ENCODE measurements at regions not wholly inside any gene's neighbourhood (a gene's known extent, or its start where the extent isn't known, plus 50 kb on each side); places are given as distances from the start of the nearest gene placed in this dataset.
"Not testable (repeated sequence)": the region's sequence is repeated elsewhere in the genome, so short reads cannot be mapped to it uniquely, and the experiment has no call there.

DNA sequence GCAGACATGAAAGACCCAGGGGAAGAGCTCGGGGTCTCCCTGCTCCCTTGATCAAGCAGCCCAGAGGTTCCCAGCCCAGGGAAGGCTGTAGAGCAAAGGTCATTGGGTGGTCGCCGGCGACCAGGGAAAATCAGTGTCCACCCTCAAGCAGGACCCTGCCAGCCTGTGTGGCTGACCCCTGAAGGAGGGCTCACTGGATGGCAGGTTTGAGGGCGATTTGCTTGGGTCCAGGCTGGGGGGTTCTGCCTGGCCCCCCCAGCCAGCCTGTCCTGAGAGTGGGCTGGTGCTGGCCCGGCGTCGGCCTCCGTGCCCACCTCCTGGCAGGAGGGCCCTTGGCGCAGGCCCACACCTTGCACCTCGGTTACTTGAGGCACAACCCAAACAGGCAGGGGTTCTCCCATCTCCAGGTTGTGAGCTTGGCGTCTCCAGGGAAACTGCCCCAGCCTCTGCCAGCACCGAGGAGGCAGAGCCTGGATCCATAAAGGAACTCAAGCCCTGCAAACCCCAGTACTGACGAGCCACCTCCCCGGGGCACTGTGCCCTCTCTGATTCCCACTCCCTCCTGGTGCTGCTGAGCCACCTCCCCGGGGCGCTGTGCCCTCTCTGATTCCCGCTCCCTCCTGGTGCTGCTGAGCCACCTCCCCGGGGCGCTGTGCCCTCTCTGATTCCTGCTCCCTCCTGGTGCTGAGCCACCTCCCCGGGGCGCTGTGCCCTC is 329.0 kb upstream of the SFSWAP start:
- no peak for DNase-seq

DNA sequence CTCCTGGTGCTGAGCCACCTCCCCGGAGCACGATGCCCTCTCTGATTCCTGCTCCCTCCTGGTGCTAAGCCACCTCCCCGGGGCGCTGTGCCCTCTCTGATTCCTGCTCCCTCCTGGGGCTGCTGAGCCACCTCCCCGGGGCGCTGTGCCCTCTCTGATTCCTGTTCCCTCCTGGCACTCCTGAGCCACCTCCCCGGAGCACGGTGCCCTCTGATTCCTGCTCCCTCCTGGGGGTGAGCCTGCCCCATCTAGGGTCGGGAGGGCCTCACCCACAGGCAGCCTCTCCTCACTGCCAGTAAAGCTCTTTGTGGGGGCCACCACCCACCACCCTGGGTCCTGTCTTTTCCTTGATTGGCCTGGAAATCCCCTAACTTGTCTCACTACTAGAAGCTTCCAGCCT is 327.6 kb upstream of the SFSWAP start:
- no peak for DNase-seq

DNA sequence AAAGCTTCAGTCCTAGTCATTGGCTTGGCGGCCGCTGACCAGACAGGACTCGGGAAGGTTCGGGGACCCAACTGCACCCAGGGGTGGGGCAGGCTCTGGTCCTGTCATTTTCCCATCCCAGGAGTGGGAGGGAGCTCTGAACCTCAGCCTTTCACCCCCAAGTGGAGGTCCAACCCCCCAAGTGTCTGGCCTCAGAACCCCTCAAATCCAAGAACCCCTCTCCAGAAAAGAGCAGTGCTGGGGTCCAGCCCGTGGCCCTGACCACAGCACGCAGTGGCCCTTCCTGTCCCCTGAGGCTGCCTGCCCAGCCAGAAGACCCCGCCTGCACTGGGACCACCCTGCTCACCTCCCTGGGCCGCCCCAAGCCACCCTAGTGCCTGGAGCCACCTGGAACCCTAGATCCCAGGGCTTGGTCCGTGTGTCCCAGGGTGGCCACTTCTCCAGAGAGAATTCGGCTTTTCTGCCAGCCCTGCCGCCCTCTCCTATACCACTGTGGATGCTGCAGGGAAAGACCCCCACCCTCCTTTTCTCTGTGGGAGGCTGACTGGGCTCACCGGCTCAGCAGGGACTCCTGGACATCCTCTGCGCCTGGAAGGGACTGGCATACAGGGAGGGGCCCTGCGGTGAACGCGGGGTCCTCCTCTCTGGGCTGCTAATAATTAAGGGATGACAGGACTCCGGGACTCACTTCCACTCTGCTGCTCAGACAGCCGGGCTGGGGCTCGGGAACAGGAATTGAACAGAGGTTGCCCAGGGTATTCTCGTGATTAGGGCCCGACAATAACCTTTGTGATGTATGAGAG is 326.9 kb upstream of the SFSWAP start:
- DNase-seq: no peak

DNA sequence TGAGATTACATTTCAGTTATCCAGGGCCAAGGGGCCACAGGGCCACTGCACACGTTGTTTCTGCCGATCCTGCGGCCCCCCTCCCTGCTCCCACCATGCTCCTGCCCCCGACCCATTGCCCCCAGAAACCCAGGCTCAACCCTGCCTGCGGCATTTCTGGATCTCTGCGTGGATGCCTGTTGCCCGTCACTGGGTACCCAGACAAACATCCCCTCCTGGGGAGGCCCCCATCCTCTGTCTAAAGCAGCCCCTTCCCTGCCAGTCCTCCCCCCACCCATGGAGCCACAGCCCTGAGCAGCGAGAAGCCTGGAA is 326.4 kb upstream of the SFSWAP start:
- DNase-seq: no peak

DNA sequence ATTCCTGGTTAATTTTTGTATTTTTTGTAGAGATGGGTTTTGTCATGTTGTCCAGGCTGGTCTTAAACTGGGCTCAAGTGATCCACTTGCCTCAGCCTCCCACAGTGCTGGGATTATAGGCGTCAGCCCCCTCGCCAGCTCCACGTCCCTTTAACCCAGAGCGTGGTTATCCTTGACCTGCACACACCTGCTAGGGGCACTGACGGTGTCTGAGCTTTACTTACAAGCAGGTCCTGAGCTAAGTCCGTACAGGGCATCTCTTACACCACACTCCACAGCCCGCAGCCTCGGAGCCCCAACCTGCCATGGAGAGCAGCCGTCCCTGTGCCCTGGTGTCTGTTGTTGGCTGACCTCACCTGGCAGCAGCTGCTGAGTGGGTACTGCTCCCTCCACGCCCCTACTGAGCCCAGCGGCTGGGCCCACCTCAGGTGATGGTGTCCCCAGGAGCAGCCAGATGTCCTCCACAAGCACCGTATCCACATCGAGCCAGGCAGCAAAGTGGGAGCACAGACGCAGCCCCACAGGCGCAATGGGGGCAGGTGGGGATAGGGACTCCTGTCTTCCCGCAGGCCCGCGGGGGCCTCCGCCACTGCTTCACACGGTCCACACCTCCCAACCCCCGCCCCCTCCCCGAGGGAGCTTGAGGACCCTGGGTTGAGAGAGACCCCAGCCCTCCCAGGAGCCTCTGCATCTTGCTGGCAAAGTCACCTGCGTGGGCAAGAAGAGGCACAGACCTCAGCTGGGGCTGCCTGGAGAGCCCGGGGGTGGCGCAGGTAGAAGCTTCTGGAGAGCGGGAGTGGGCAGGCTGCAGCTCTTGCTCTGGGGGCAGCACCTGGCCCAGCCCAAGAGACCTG is 325.4 kb upstream of the SFSWAP start:
- no peak for DNase-seq

DNA sequence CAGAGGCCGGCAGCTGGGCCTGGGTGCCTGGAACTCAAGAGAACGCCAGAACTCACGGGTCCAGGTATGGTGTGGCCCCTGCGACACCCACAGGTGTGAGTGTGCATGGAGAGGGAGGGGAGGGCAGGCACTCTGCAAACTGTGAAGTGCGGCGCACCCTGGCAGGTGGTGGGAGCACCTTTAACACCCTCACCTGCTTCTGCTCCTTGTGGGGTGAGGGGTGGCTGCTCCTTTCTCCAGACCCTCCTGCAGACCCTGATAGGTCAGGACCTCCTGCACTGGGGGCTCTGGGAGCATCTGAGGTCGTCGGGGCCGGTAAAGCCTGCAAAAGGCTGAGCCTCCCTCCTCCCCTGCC is 324.7 kb upstream of the SFSWAP start:
- no peak for DNase-seq

DNA sequence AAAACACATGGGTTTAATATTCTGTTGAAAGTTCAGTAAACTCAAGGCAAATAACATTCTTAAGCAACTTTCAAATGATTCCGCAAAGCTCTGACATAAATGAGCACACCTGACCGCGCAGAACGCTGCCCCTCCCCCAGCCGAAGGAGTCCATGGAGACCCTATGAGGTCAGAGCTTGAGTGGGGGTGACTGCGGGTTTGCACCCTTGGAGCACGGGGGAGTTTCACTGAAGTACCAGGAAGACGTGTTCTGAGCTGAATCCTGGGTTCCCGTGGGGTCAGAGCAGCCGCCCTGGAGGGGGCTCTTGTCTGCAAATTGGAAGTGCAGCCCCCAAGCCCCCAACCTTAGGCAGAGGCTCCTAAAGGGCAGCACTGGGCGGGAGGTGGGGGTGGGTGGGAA is 324.1 kb upstream of the SFSWAP start:
- DNase-seq: no peak

DNA sequence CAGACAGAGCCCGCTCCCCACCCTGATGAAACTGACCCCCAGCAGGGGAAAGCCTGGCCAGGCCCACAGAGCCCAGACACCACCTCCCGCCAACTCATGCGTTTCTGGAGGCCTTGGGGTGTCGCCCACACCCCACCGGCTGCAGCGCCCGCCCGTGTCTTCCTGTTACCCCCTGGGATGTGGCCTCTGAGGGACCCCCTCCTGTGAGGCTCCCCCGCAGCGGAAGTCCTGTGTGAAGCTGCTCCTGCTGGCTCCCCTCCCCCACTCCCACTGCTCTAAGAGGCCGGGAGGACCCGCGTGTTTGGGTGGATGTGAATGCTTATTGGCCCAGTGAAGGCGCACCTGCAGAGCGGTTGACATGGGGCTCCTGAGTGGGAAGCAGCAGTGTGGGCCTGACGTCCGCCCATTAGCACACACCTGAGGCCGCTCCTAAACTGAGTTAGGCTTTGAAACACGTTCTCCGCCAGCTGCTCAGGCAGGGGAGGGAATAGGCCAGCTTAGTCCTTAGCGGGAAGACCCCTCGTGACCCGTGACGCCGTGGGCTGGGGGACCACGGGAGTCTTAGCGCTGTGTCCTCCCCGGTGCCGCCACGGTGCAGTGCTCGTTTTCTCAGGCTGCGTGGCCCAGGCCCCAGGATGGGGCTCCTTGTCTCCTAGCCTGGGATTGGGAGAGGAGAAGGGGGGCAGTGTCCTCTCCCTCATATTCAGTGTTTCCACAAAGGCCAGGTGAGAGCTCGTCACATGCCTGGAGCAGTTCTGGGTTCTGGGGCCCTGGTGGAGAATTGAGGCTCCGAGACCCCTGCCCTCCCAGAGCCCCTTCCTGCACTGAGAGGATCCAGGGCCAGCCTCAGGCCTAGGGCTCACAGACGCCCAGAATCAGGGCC is 323.4 kb upstream of the SFSWAP start:
- DNase-seq: no peak

DNA sequence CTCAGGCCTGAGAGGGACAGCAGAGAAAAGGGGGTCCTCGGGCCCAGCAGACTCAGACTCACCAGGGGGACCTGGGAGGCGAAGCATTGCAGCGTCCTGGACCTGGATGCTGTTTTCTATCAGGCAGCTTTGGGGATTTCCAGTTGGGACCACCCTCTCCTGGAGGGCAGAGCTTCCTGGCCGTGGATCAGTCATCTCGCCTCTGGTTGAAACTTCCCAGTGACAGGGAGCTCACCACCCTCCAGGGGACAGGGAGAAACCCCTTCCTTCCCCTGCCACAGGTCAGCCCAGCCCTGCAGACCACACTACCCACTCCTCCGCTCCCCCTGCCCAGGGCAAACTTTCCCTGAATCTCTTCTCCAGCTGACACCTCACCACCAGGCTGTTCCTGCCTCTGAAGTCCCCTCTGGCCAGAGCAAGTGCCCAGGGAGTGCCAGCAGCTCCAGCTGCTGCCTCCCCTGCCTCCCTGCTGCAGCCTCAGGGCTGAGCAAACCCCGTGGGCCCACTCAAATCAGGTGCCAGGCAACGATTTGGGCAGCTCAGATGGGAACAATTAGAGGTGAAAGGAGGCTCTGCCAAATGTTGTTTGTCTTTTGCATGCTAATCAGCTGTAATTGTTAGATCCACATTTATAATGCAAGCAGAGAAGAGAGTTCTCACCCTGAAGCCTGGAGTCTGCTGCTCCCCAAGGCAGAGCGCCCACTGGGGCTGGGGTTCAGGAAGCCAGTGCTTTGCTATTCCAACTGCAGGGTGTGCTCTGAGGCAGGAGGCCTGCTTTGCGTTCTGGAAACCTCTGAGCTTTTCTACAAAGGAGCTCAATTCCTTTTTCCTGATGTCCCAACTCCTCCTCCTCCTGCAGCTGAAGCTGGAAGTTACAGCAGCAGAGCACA is 322.5 kb upstream of the SFSWAP start:
- not testable (repeated sequence) for DNase-seq

DNA sequence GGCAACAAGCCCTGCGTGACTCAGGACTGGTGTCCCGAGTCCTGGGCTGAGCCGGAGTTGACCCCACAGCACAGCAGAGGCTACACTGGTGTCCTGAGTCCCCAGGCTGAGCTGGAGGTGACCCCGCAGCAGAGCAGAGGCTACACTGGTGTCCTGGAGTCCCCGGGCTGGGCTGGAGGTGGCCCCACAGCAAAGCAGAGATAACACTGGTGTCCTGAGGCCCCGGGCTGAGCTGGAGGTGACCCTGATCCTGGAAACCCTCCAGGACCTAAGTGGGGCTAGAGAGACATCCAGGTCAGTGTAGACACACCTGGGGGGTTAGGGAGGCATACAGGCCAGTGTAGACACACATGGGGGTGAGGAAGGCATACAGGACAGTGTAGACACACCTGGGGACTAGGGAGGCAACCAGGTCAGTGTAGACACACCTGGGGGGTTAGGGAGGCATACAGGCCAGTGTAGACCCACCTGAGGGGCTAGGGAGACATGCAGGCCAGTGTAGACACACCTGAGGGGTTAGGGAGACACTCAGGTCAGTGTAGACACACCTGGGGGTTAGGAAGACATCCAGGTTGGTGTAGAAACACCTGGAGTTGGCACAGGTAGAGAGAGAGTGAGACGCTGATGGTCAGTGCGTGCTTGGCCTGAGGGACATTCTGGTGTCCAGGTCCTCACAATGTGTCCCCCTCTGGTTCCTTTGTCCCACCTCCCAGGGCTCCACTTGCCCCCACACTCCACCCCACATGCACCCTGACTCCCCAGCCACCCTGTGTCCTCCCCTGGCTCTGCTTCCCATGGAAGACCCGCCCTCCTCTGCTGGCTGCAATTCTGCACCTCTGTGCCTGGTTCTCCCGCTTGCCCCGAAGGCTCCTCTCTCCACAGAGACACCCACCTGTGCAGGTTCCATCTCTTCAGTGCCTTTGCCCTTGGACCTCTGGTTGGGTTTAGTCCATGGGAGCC is 321.6 kb upstream of the SFSWAP start:
- no peak for DNase-seq

DNA sequence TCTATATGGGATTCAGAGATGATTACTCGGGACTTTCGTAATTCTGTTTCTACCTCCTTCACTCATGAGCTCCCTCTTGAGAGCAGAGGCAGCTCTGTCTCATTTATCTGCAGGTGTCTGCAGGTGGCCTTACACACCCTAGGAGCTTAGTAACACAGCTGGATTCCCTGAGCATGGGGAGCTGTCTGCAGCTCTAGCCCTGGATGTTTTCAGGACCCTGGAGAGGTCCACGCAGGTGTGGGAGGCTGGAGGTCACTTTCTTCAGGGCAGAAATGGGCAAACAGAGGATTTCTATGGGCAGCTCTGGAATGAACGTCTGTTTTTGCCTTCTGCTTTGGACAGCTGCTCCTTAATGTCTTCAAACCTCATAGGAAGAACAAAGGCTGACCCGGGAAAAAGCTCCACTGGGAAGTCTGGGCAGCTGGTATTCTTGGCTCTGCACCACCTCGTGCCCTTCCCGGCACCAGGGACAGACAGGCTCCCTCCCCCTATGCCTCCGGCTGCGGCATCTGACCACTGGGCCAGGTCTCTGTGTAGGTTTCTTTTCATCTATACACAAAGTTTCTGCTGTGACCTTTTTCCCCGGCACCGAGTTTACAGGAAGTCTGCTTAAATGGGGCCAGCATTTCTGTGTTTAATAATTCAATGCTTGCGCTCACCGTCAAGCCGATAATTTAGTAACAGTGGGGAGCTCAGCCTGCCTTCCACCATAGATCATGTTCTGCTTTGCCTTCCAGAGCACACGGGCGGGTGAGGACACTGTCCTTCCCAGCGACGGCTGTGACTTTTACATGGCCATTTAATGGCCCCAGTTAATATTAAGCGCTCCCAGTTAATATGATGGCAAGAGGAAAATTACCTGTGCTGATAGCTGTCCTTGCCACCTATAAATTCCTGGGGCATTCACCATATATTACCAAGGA is 320.2 kb upstream of the SFSWAP start:
- no peak for DNase-seq

DNA sequence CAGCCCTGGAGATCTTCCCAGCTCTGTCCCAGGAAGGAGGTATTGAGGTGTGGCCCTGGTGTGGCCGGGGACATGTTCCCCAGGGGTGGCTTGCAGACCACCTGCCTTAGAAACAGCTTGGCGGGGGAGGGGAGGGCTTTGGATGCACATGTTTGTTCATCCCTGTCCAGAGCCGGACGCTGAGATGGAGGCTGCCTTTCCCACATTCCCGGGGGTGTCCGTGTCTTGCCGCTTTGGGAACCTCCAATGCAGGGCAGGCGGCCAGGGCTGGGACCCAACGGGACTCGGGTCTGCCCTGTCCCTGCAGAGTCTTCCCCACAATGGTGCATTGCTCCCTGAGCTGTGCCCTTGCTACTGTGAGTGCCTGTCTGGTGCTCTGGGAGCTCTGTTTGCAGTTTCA is 319.5 kb upstream of the SFSWAP start:
- no peak for DNase-seq

DNA sequence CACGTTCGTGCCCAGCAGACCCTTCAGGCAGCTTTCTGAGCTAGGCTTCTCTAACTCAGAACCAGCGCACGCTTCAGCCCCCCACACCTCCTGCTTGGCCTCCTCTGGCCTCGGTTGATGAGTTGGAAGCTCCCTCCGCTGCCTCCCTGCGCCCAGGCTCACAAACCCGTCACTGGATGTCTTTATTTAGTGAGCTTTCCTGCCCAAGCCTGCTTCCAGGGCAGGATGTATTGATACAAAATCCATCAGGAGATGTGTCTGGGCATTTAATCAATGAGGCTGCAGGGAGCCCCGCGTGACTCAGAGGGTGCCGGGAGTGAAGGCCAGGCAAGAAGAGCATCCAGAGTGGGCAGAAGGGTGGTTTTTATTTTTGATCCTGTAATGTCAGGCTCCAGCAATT is 316.1 kb upstream of the SFSWAP start:
- DNase-seq: not testable (repeated sequence)

DNA sequence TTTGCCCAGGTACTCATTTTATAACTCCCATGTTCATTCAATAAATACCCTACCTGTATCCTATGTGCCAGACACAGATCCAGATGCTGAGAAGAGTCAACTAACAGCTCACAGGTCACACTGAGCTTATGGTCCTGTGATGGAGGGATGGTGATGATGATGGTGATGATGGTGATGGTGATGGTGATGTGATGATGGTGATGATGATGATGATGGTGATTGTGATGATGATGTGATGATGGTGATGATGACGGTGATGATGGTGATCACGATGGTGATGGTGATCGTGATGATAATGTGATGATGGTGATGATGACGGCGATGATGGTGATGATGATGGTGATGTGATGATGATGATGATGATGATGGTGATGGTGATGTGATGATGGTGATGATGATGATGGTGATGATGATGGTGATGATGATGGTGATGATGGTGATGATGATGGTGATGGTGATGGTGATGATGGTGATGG is 315.6 kb upstream of the SFSWAP start:
- DNase-seq: not testable (repeated sequence)

DNA sequence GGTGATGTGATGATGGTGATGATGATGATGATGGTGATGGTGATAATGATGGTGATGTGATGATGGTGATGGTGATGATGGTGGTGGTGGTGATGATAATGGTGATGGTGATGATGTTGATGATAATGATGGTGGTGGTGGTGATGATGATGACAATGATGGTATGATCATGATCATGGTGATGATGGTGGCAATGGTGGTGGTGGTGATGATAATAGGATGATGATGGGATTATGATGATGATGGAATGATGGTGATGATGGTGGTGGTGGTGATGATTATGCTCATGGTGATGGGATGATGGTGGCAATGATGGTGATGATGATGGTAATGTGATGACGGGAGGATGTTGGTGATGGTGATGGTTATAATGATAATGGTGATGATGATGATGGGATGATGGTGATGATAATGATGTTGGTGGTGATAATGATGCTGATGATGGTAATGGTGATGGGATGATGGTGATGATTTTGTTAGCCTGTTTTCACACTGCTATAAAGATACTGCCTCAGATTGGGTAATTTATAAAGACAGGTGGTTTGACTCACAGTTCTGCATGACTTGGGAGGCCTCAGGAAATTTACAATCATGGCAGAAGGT is 314.8 kb upstream of the SFSWAP start:
- no peak for DNase-seq

DNA sequence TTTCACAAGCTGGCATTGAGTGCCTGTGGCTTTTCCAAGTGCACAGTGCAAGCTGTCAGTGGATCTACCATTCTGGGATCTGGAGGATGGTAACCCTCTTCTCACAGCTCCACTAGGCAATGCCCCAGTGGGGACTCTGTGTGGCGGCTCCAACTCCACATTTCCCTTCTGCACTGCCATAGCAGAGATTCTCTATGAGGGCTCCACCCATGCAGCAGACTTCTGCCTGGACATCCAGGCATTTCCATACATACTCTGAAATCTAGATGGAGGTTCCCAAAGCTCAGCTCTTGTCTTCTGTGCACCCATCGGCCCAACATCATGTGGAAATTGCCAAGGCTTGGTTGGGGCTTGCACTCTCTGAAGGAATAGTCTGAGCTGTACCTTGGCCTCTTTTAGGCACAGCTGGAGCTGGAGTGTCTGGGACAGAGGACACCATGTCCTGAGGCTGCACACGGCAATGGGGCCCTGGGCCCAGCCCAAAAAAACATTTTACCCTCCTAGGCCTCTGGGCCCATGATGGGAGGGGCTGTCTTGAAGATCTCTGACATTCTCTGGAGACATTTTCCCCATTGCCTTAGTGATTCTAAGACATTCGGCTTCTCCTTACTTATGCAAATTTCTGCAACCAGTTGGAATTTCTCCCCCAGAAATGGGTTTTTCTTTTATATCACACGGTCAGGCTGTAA is 313.3 kb upstream of the SFSWAP start:
- DNase-seq: no peak

DNA sequence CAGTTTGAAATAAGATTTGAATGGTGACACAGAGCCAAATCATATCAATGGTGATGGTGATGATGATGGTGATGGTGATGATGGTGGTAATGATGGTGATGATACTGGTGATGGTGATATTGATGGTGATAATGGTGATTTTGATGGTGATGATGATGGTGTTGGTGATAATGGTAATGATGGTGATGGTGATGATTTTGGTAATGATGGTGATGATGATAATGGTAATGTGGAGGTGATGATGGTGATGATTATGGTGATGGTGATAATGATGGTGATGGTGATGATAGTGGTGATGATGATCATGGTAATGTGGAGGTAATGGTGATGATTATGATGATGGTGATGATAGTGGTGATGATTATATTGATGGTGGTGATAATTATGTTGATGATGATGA is 311.9 kb upstream of the SFSWAP start:
- DNase-seq: no peak

DNA sequence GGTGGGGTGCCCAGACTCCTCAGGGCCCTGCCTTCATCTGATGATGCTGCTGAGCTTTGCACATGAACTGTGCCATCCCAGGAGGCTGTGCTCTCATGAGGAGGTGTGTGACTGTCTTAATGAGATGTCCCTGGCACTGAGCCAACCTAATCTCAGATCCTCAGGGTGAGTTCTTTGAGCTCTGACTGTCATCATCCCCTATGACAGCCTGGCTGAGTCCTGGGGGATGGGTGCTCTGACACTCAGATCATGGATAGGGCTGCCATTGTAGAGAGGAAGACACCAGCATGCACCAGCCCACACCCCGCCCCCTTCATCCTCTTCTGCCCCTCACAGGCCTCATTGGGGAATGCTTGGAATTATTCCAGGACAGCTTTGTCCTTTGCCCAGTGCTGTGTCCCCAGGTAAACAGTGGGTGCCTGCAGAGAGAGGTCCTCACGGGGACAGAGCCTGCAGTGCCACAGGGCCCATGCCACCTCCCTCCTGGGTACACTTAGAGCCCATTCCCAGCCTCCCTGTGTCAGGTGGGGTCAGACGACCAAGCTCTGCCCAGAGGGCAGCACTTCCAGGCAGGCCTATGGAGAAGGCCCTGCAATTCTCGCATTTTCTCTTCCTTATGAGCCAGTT is 310.1 kb upstream of the SFSWAP start:
- not testable (repeated sequence) for DNase-seq

All from activated CD4-positive, alpha-beta T cell treated with anti-CD3 and anti-CD28 coated beads, Interleukin-2, amount 50 U/mL, for 16 hours (primary cell).